K562 (cell line): ENCODE measurements at regions not wholly inside any gene's neighbourhood (a gene's known extent, or its start where the extent isn't known, plus 50 kb on each side); places are given as distances from the start of the nearest gene placed in this dataset.

Experiments
- CTCF ChIP-seq, 3 experiments: IDR thresholded peaks in 2 of 3; conservative IDR thresholded peaks in 1 of 3; 2 replicates each; pipeline ENCODE4 v1.5.1; 2011 to 2012; ENCODE audit warnings: low read length in 3 of 3, mild to moderate bottlenecking in 3 of 3, control low read depth in 2 of 3, improper control_type of control experiment in 1 of 3, inconsistent platforms in 1 of 3, low read depth in 1 of 3, mixed read lengths in 1 of 3, moderate library complexity in 1 of 3; ENCODE audit not compliant: insufficient read depth in 2 of 3
- ESRRA ChIP-seq: fragments of 450-650 bp; IDR thresholded peaks from 2 replicates; pipeline ENCODE4 v1.6.1; 2014; ENCODE audit warnings: low read depth, mild to moderate bottlenecking, moderate library complexity, borderline replicate concordance
- GTF2F1 ChIP-seq: IDR thresholded peaks from 2 replicates; pipeline ENCODE4 v1.6.1; 2011; ENCODE audit warnings: low read depth, low read length, improper control_type of control experiment
- KAT2B ChIP-seq: IDR thresholded peaks from one replicate; pipeline ENCODE4 v1.6.1; 2012; ENCODE audit warnings: low read depth, mild to moderate bottlenecking, control low read depth, inconsistent platforms, low read length, moderate library complexity
- TCF7L2 ChIP-seq: fragments of 150-350 bp; IDR thresholded peaks from 2 replicates; pipeline ENCODE4 v1.6.1; 2016; ENCODE audit warnings: low read depth, mild to moderate bottlenecking, low read length, moderate library complexity
- ZFX ChIP-seq: sonication (generic); formaldehyde crosslinking; IDR thresholded peaks from 2 replicates; pipeline ENCODE4 v1.8.0; 2022; ENCODE audit warnings: mild to moderate bottlenecking, missing genetic modification reagents, moderate library complexity
- ZNF134 ChIP-seq: fragments of 250-450 bp; sonication (Bioruptor Pico); conservative IDR thresholded peaks from 2 replicates; pipeline ENCODE4 v1.4.0; 2020
- TF ChIP-seq, protein P1 (sequence below): fragments of 450-650 bp; IDR thresholded peaks from one replicate; pipeline ENCODE4 v1.6.1; 2018; ENCODE audit warnings: mild to moderate bottlenecking, moderate library complexity; ENCODE audit not compliant: partially characterized antibody

GRCh38 chr1:29650041-29650400, 413.7 kb downstream of the PTPRU start:
- TF ChIP-seq KAT2B (no peak), TCF7L2 (no peak), GTF2F1 (no peak), CTCF (IDR thresholded peaks at IDR 0.05 in 2 of 3, conservative IDR thresholded peaks at IDR 0.05 in 1 of 3; ENCODE audit: insufficient read depth in 2 of 3, low read depth in 1 of 3, low read length in 3 of 3) (no peak), ZNF134 (CRISPR knock-in tag) (no peak), ZFX (CRISPR knock-in tag) (no peak), ESRRA (no peak)
- TF ChIP-seq, protein P1, sequence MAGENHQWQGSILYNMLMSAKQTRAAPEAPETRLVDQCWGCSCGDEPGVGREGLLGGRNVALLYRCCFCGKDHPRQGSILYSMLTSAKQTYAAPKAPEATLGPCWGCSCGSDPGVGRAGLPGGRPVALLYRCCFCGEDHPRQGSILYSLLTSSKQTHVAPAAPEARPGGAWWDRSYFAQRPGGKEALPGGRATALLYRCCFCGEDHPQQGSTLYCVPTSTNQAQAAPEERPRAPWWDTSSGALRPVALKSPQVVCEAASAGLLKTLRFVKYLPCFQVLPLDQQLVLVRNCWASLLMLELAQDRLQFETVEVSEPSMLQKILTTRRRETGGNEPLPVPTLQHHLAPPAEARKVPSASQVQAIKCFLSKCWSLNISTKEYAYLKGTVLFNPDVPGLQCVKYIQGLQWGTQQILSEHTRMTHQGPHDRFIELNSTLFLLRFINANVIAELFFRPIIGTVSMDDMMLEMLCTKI = no peak
